Upper lobe of left lung (tissue), 4 donors: ENCODE measurements at regions not wholly inside any gene's neighbourhood (a gene's known extent, or its start where the extent isn't known, plus 50 kb on each side); places are given as distances from the start of the nearest gene placed in this dataset.

Source experiments
- CTCF ChIP-seq, 6 experiments: fragments of 450-650 bp in 4 of 6; fragments of 200-600 bp in 2 of 6; sonication (generic) in 2 of 6; IDR thresholded peaks; one replicate each; pipeline ENCODE4 v1.5.1; 2016 to 2019; ENCODE audit warnings: antibody characterized with exemption in 6 of 6
- EP300 ChIP-seq, 4 donors: sonication (generic); formaldehyde crosslinking; IDR thresholded peaks; one replicate each; pipeline ENCODE4 v1.5.1; 2017; ENCODE audit warnings: antibody characterized with exemption in 4 of 4, control low read depth in 2 of 4
- POLR2A ChIP-seq, 4 donors: fragments of 450-650 bp; IDR thresholded peaks; one replicate each; pipeline ENCODE4 v1.5.1; 2016 to 2017; ENCODE audit warnings: antibody characterized with exemption in 4 of 4, mild to moderate bottlenecking in 2 of 4
- POLR2AphosphoS5 ChIP-seq, 2 donors: sonication (generic); formaldehyde crosslinking; IDR thresholded peaks; one replicate each; pipeline ENCODE4 v1.5.1; 2017; ENCODE audit warnings: antibody characterized with exemption in 2 of 2

- TF ChIP-seq CTCF (IDR thresholded peaks at IDR 0.05) (no peak), POLR2AphosphoS5 (IDR thresholded peaks at IDR 0.05) (no peak), POLR2A (IDR thresholded peaks at IDR 0.05) (no peak), EP300 (IDR thresholded peaks at IDR 0.05) (no peak)
Observed at GRCh38 chr12:67909091-67909531, 80.1 kb upstream of the IFNG-AS1 start.
